Natural killer cell (primary cell): ENCODE measurements at regions not wholly inside any gene's neighbourhood (a gene's known extent, or its start where the extent isn't known, plus 50 kb on each side); places are given as distances from the start of the nearest gene placed in this dataset.

Experiments
- ATAC-seq, 3 donors: fragments of 150-1000 bp in 2 of 3; fragments of 200-7000 bp in 1 of 3; cut with Tn5 transposase; 1 replicate in 1 of 3; 2 replicates in 2 of 3; pipeline ENCODE4 v1.10.0; 2021; ENCODE audit warnings: mild to moderate bottlenecking in 2 of 3, moderate library complexity in 2 of 3
- DNase-seq, 2 donors: peaks; one replicate each; pipeline versions ENCODE4 v3.0.0 to v3.0.0-alpha.2; 2013 to 2021; ENCODE audit warnings: mixed read lengths in 1 of 2
- H3K27ac ChIP-seq: one replicate; pipeline ENCODE4 v1.5.1; 2013; ENCODE audit warnings: mild to moderate bottlenecking, low read length
- H3K27me3 ChIP-seq: one replicate; pipeline ENCODE4 v1.6.1; 2013; ENCODE audit warnings: low read length; ENCODE audit not compliant: control insufficient read depth, insufficient read depth
- H3K36me3 ChIP-seq: one replicate; pipeline ENCODE4 v1.6.1; 2013; ENCODE audit warnings: low read length; ENCODE audit not compliant: control insufficient read depth, insufficient read depth
- H3K4me1 ChIP-seq: one replicate; pipeline ENCODE4 v1.6.1; 2013; ENCODE audit warnings: low read length; ENCODE audit not compliant: control insufficient read depth, insufficient read depth
- H3K4me3 ChIP-seq: one replicate; pipeline ENCODE4 v1.5.1; 2013; ENCODE audit warnings: low read length
- H3K9me3 ChIP-seq: one replicate; pipeline ENCODE4 v1.6.1; 2013; ENCODE audit warnings: low read length; ENCODE audit not compliant: control insufficient read depth, insufficient read depth
- H3K27ac Mint-ChIP-seq, 2 donors: one replicate each; pipeline ENCODE4 v1.8.0; 2022; ENCODE audit warnings: mild to moderate bottlenecking in 2 of 2, mixed read lengths in 2 of 2, moderate library complexity in 1 of 2
- H3K27me3 Mint-ChIP-seq, 2 donors: one replicate each; pipeline ENCODE4 v1.8.0; 2022; ENCODE audit warnings: low read depth in 2 of 2, mixed read lengths in 2 of 2
- H3K36me3 Mint-ChIP-seq: one replicate; pipeline ENCODE4 v1.8.0; 2022; ENCODE audit warnings: mixed read lengths
- H3K4me1 Mint-ChIP-seq, 2 donors: one replicate each; pipeline ENCODE4 v1.8.0; 2022; ENCODE audit warnings: mixed read lengths in 2 of 2
- H3K4me3 Mint-ChIP-seq: one replicate; pipeline ENCODE4 v1.8.0; 2022; ENCODE audit warnings: mild to moderate bottlenecking, moderate library complexity, mixed read lengths
- H3K9me3 Mint-ChIP-seq, 2 donors: one replicate each; pipeline ENCODE4 v1.8.0; 2022; ENCODE audit warnings: mixed read lengths in 2 of 2
- WGBS: methylation state at CpG from one replicate; pipeline ENCODE4 v1.1.7; 2013; ENCODE audit warnings: missing lambda C conversion rate; ENCODE audit not compliant: insufficient coverage; 5-methylcytosine and 5-hydroxymethylcytosine counted together
- intact Hi-C: fragments of 100-400 bp; cut with micrococcal nuclease; formaldehyde crosslinking; loops from one replicate; pipeline ENCODE4 v1.14.2; 2022
- TF ChIP-seq, protein P1 (sequence below): fragments of 200-600 bp; IDR thresholded peaks from one replicate; pipeline ENCODE4 v1.8.0; 2022; ENCODE audit warnings: antibody characterized with exemption

DNA sequence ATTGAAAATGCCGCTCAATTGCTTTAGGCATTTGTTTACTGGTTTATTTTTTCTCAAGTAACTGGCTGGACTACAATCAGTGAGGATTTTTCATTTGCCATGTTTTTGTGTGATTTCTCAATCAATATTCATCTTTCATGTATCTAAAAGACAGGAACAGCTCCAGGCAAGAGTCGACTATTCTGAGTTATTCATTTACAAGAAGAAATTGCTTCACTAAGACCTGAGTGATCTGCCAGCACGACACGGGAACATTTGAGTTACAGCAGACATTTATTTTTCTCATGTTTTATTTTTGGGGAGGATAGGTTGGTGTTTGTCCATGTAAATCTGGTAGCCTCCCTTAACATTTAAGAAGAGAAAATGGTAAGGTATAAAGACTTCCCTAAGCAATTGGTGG, 124.1 kb downstream of the CBLN4 start:
- no peak for DNase-seq
- TF ChIP-seq, protein P1, sequence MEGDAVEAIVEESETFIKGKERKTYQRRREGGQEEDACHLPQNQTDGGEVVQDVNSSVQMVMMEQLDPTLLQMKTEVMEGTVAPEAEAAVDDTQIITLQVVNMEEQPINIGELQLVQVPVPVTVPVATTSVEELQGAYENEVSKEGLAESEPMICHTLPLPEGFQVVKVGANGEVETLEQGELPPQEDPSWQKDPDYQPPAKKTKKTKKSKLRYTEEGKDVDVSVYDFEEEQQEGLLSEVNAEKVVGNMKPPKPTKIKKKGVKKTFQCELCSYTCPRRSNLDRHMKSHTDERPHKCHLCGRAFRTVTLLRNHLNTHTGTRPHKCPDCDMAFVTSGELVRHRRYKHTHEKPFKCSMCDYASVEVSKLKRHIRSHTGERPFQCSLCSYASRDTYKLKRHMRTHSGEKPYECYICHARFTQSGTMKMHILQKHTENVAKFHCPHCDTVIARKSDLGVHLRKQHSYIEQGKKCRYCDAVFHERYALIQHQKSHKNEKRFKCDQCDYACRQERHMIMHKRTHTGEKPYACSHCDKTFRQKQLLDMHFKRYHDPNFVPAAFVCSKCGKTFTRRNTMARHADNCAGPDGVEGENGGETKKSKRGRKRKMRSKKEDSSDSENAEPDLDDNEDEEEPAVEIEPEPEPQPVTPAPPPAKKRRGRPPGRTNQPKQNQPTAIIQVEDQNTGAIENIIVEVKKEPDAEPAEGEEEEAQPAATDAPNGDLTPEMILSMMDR = no peak
- H3K9me3 Mint-ChIP-seq = peaks cover 5 to 10% of the 10 kb centered on the region in 2 donors
- no peaks in the 10 kb centered on the region for H3K4me1 Mint-ChIP-seq
- Histone ChIP-seq H3K27ac (no peak overlapping the region), H3K9me3 (peaks cover 4% of the 10 kb centered on the region), H3K4me1 (no peaks in the 10 kb centered on the region), H3K4me3 (no peak overlapping the region), H3K36me3 (no peaks in the 10 kb centered on the region), H3K27me3 (no peaks in the 10 kb centered on the region)
- no peak for ATAC-seq
- intact Hi-C loops = no loop called here
- H3K27ac Mint-ChIP-seq = no peak overlapping the region
- H3K27me3 Mint-ChIP-seq = no peaks in the 10 kb centered on the region
- H3K36me3 Mint-ChIP-seq = no peaks in the 10 kb centered on the region
- 88% methylated on average over 4 of the region's 4 CpGs for WGBS
- H3K4me3 Mint-ChIP-seq = no peak overlapping the region

DNA sequence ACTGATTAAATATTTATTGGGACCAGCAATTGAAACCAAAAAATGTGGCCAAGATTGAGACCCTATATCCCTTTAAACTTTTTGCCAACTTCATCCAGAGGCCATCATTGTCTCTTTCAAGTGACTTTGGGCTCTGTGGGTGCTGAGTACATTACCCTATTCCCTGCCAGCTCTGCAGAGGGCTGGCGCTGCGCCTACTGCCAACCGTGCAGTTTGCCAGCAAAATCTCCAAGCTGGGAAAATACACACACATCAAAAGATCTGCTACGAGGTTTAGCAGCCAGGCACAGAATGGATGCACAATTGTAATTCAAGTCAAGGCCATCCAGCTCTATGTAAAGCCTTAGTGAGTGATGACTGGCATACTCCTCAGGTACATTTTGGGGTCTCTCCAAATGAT, 125.0 kb downstream of the CBLN4 start:
- TF ChIP-seq, protein P1 = no peak
- no peak overlapping the region for H3K4me3 ChIP-seq
- Mint-ChIP-seq H3K4me3 (no peak overlapping the region), H3K27me3 (no peaks in the 10 kb centered on the region), H3K36me3 (no peaks in the 10 kb centered on the region), H3K9me3 (peaks cover 5 to 10% of the 10 kb centered on the region in 2 donors), H3K4me1 (no peaks in the 10 kb centered on the region), H3K27ac (no peak overlapping the region)
- H3K36me3 ChIP-seq = no peaks in the 10 kb centered on the region
- H3K4me1 ChIP-seq = no peaks in the 10 kb centered on the region
- DNase-seq = no peak
- no peaks in the 10 kb centered on the region for H3K27me3 ChIP-seq
- intact Hi-C loops = no loop called here
- no peak overlapping the region for H3K27ac ChIP-seq
- 89% methylated on average over 4 of the region's 4 CpGs for WGBS
- no peak for ATAC-seq
- H3K9me3 ChIP-seq = peaks cover 4% of the 10 kb centered on the region

DNA sequence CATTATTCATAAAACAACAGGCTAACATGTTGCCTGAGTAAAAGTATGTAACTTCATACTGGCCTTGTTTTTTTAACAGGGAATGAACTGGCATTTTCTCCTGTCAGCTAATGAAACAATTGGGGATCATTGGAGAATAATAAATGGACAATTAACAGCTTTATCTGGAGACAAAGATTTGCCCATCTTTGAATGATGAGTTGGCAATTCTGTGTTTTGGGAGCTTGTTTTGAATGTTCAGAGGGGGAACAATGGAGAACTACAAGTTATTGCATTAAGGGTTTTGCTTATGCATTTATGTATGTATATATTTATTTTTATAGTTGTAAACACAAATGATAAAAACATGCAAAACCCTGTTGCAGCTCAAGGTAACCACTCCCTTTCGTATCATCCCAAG, 150.3 kb downstream of the CBLN4 start:
- no peaks in the 10 kb centered on the region for H3K4me1 Mint-ChIP-seq
- WGBS = 83% methylated on average over 1 of the region's 1 CpG
- H3K9me3 Mint-ChIP-seq = peaks cover 0 to 10% of the 10 kb centered on the region in 2 donors
- no peaks in the 10 kb centered on the region for H3K27me3 Mint-ChIP-seq
- H3K36me3 Mint-ChIP-seq = no peaks in the 10 kb centered on the region
- TF ChIP-seq, protein P1 = no peak
- H3K27ac ChIP-seq = no peak overlapping the region
- H3K4me3 ChIP-seq = no peak overlapping the region
- DNase-seq = no peak
- no peaks in the 10 kb centered on the region for H3K4me1 ChIP-seq
- H3K4me3 Mint-ChIP-seq = no peak overlapping the region
- intact Hi-C loops = no loop called here
- no peak overlapping the region for H3K27ac Mint-ChIP-seq
- H3K9me3 ChIP-seq = no peaks in the 10 kb centered on the region
- H3K27me3 ChIP-seq = no peaks in the 10 kb centered on the region
- H3K36me3 ChIP-seq = no peaks in the 10 kb centered on the region
- ATAC-seq = no peak

DNA sequence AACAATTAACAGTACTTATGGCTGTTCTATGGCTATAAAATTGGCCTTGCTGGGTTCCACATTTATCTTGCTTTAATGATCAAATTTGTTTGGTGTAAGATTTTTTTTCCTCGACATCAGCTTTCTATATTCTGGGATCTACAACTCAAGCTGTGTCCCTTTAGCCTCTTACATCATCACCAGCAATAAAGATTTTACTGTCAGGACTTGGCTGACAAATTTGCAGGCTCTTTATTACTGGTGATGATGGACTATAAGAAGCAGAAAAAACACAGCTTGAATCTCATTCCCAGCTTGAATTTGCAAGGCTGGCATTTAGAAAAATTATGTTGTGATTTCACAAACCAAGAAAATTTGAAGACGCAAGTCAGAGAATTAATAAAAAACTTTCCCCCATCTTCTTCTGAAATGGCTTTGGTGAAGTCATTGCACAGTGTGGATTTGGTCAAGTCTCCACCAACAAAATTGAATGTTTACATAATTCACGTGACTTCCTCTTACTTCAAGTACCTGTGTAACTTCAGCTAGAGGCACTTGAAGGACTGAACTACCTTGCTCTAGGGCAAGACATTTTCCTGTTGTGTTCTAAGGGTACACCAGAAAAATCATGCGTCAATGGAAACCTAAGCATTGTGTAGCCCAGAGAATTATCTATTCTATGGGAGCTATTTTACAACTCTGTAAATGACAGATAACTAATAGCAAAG, 175.0 kb downstream of the CBLN4 start:
- ATAC-seq (no peak), DNase-seq (no peak)
- Histone ChIP-seq H3K36me3 (no peaks in the 10 kb centered on the region), H3K9me3 (no peaks in the 10 kb centered on the region), H3K4me1 (no peaks in the 10 kb centered on the region), H3K4me3 (no peak overlapping the region), H3K27me3 (no peaks in the 10 kb centered on the region), H3K27ac (no peak overlapping the region)
- Mint-ChIP-seq H3K4me3 (no peak overlapping the region), H3K4me1 (no peaks in the 10 kb centered on the region), H3K36me3 (no peaks in the 10 kb centered on the region), H3K27me3 (no peaks in the 10 kb centered on the region), H3K27ac (no peak overlapping the region), H3K9me3 (peaks cover 2 to 5% of the 10 kb centered on the region in 2 donors)
- intact Hi-C loops = no loop called here
- 56% methylated on average over 1 of the region's 4 CpGs for WGBS
- TF ChIP-seq, protein P1 = no peak
